ENCODE measurements at regions not wholly inside any gene's neighbourhood (a gene's known extent, or its start where the extent isn't known, plus 50 kb on each side); places are given as distances from the start of the nearest gene placed in this dataset.

GRCh38 chr10:80767963-80768362 lies 230.3 kb downstream of the SH2D4B start:
- TF ChIP-seq TCF12 (IDR thresholded peaks at IDR 0.05; ENCODE audit: low read depth) (no peak), NFIC (IDR thresholded peaks at IDR 0.05) (no peak), YY1 (IDR thresholded peaks at IDR 0.05; ENCODE audit: low read depth) (no peak), CREB1 (IDR thresholded peaks at IDR 0.05; ENCODE audit: low read depth) (no peak), TAF1 (IDR thresholded peaks at IDR 0.05; ENCODE audit: low read depth) (no peak), REST (IDR thresholded peaks at IDR 0.05; ENCODE audit: low read depth) (no peak), TEAD4 (IDR thresholded peaks at IDR 0.05) (no peak), EP300 (IDR thresholded peaks at IDR 0.05; ENCODE audit: borderline replicate concordance) (no peak), ZBTB7A (IDR thresholded peaks at IDR 0.05; ENCODE audit: low read depth) (no peak), EGR1 (IDR thresholded peaks at IDR 0.05) (no peak), CEBPB (IDR thresholded peaks at IDR 0.05) (no peak)

GRCh38 chr10:80769700-80770160 lies 232.0 kb downstream of the SH2D4B start:
- no peak for TF ChIP-seq CREB1 (IDR thresholded peaks at IDR 0.05; ENCODE audit: low read depth)
- no peak for TF ChIP-seq TEAD4 (IDR thresholded peaks at IDR 0.05)
- TF ChIP-seq TCF12 (IDR thresholded peaks at IDR 0.05; ENCODE audit: low read depth): no peak
- TF ChIP-seq EP300 (IDR thresholded peaks at IDR 0.05; ENCODE audit: borderline replicate concordance): no peak

GRCh38 chr10:80770239-80770638 lies 232.5 kb downstream of the SH2D4B start:
- TF ChIP-seq CREB1 (IDR thresholded peaks at IDR 0.05; ENCODE audit: low read depth): no peak
- TF ChIP-seq NFIC (IDR thresholded peaks at IDR 0.05): no peak
- no peak for TF ChIP-seq USF1 (IDR thresholded peaks at IDR 0.05)
- no peak for TF ChIP-seq ZBTB7A (IDR thresholded peaks at IDR 0.05; ENCODE audit: low read depth)
- TF ChIP-seq CEBPB (IDR thresholded peaks at IDR 0.05): no peak
- no peak for TF ChIP-seq EGR1 (IDR thresholded peaks at IDR 0.05)

DNA sequence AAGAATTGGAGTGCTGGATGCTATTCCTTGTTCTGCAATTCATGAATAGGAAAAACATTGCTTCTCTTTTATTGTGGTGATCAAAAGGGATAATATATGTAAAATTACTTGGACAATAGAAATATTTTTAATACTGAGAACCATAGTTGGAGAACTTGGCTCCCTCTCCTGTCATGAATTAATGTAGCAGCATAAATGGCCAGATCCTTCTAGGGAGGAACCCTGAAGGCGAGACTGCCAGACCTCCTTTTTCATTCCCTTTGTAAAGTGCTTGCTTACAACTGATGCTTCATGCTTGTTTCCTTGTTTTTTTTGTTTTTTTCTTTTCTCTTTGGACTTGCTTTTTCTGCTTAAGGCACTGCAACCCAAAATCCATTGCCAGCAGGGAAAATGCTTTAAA lies 233.6 kb downstream of the SH2D4B start:
- TF ChIP-seq EP300 (IDR thresholded peaks at IDR 0.05; ENCODE audit: borderline replicate concordance) (no peak), YY1 (IDR thresholded peaks at IDR 0.05; ENCODE audit: low read depth) (no peak), CEBPB (IDR thresholded peaks at IDR 0.05) (no peak), FOXM1 (IDR thresholded peaks at IDR 0.05; ENCODE audit: borderline replicate concordance, low read depth) (no peak), CREB1 (IDR thresholded peaks at IDR 0.05; ENCODE audit: low read depth) (no peak), TAF1 (IDR thresholded peaks at IDR 0.05; ENCODE audit: low read depth) (no peak), REST (IDR thresholded peaks at IDR 0.05; ENCODE audit: low read depth) (no peak), EGR1 (IDR thresholded peaks at IDR 0.05) (no peak), USF1 (IDR thresholded peaks at IDR 0.05) (no peak), RAD21 (IDR thresholded peaks at IDR 0.05; ENCODE audit: low read depth) (no peak), NFIC (IDR thresholded peaks at IDR 0.05) (no peak), TCF12 (IDR thresholded peaks at IDR 0.05; ENCODE audit: low read depth) (no peak), ZBTB7A (IDR thresholded peaks at IDR 0.05; ENCODE audit: low read depth) (no peak), TEAD4 (IDR thresholded peaks at IDR 0.05) (no peak), MAX (IDR thresholded peaks at IDR 0.05) (no peak)

DNA sequence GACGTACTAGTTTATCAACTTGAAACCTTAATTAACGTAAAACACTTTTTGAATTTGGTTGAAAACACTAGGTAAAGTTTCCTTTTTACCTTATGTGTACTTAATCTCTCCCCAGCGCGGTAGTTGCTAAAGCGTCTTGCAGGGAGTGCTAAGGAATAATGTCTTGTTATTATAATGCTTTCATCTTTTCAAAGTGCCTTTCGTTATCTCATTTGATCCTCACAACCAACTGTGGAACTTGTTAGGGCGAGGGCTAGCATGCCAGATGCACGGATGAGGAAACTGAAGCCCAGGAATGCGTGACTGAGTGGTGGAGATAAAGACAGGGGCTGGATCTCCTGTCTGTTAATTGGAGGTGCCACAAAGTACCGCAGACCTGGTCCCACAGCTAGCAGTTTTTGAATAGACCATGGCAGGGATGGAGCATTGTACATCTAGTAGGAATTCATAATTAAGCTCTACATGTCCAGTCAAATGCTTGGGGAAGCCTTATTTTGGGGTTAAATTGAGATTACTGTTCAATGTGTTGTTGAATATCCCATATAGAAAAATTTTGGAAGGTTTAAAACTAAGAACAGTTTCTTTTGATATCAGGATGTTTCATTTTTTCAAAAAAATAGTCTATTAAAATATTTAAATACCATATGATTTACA lies 234.3 kb downstream of the SH2D4B start:
- TF ChIP-seq MAX (IDR thresholded peaks at IDR 0.05) (no peak), RAD21 (IDR thresholded peaks at IDR 0.05; ENCODE audit: low read depth) (no peak), TEAD4 (IDR thresholded peaks at IDR 0.05) (no peak), CEBPB (IDR thresholded peaks at IDR 0.05) (no peak), TCF12 (IDR thresholded peaks at IDR 0.05; ENCODE audit: low read depth) (no peak), FOXM1 (IDR thresholded peaks at IDR 0.05; ENCODE audit: borderline replicate concordance, low read depth) (no peak), EP300 (IDR thresholded peaks at IDR 0.05; ENCODE audit: borderline replicate concordance) (no peak), USF1 (IDR thresholded peaks at IDR 0.05) (no peak), NFIC (IDR thresholded peaks at IDR 0.05) (no peak), TAF1 (IDR thresholded peaks at IDR 0.05; ENCODE audit: low read depth) (no peak), REST (IDR thresholded peaks at IDR 0.05; ENCODE audit: low read depth) (no peak)

Data from Ishikawa (cell line).